GM12878 (cell line): ENCODE measurements at regions not wholly inside any gene's neighbourhood (a gene's known extent, or its start where the extent isn't known, plus 50 kb on each side); places are given as distances from the start of the nearest gene placed in this dataset.

Experiments
- CTCF ChIP-seq, 3 experiments: IDR thresholded peaks in 2 of 3; conservative IDR thresholded peaks in 1 of 3; 2 replicates each; pipeline ENCODE4 v1.5.1; 2011; ENCODE audit warnings: low read depth in 3 of 3, low read length in 3 of 3, mild to moderate bottlenecking in 3 of 3, control low read depth in 2 of 3, moderate library complexity in 2 of 3, inconsistent platforms in 1 of 3, mixed read lengths in 1 of 3; ENCODE audit not compliant: control insufficient read depth in 2 of 3, insufficient read depth in 1 of 3; ENCODE audit errors: extremely low read depth in 1 of 3
- HCFC1 ChIP-seq: fragments of 150-350 bp; IDR thresholded peaks from 2 replicates; pipeline ENCODE4 v1.6.1; 2014; ENCODE audit warnings: low read length
- RELA ChIP-seq: fragments of 450-650 bp; IDR thresholded peaks from 2 replicates; pipeline ENCODE4 v1.8.0; 2014; ENCODE audit warnings: borderline replicate concordance; ENCODE audit not compliant: partially characterized antibody
- ZNF274 ChIP-seq: IDR thresholded peaks from one replicate; pipeline ENCODE4 v1.8.0; 2011; ENCODE audit not compliant: insufficient read length, insufficient read depth
- TF ChIP-seq, protein P1 (sequence below): IDR thresholded peaks from 2 replicates; pipeline ENCODE4 v1.6.1; 2012; ENCODE audit warnings: mild to moderate bottlenecking, low read depth, low read length

GRCh38 chr4:173936861-173937260, 346.6 kb downstream of the FBXO8 start:
- TF ChIP-seq CTCF (IDR thresholded peaks at IDR 0.05 in 2 of 3, conservative IDR thresholded peaks at IDR 0.05 in 1 of 3; ENCODE audit: control insufficient read depth in 2 of 3, extremely low read depth in 1 of 3, insufficient read depth in 1 of 3, low read depth in 3 of 3, low read length in 3 of 3) (no peak), RELA (no peak), ZNF274 (no peak), HCFC1 (no peak)
- TF ChIP-seq, protein P1, sequence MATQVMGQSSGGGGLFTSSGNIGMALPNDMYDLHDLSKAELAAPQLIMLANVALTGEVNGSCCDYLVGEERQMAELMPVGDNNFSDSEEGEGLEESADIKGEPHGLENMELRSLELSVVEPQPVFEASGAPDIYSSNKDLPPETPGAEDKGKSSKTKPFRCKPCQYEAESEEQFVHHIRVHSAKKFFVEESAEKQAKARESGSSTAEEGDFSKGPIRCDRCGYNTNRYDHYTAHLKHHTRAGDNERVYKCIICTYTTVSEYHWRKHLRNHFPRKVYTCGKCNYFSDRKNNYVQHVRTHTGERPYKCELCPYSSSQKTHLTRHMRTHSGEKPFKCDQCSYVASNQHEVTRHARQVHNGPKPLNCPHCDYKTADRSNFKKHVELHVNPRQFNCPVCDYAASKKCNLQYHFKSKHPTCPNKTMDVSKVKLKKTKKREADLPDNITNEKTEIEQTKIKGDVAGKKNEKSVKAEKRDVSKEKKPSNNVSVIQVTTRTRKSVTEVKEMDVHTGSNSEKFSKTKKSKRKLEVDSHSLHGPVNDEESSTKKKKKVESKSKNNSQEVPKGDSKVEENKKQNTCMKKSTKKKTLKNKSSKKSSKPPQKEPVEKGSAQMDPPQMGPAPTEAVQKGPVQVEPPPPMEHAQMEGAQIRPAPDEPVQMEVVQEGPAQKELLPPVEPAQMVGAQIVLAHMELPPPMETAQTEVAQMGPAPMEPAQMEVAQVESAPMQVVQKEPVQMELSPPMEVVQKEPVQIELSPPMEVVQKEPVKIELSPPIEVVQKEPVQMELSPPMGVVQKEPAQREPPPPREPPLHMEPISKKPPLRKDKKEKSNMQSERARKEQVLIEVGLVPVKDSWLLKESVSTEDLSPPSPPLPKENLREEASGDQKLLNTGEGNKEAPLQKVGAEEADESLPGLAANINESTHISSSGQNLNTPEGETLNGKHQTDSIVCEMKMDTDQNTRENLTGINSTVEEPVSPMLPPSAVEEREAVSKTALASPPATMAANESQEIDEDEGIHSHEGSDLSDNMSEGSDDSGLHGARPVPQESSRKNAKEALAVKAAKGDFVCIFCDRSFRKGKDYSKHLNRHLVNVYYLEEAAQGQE, result no peak
